ENCODE measurements at regions not wholly inside any gene's neighbourhood (a gene's known extent, or its start where the extent isn't known, plus 50 kb on each side); places are given as distances from the start of the nearest gene placed in this dataset.

GRCh38 chr13:104854007-104854406, 1681.5 kb downstream of the EFNB2 start:
- H3K4me3 Mint-ChIP-seq: no peak overlapping the region
- H3K27ac Mint-ChIP-seq: no peak overlapping the region
- no peaks in the 10 kb centered on the region for H3K9me3 Mint-ChIP-seq
- no peaks in the 10 kb centered on the region for H3K36me3 Mint-ChIP-seq
- no peaks in the 10 kb centered on the region for H3K4me1 Mint-ChIP-seq
- H3K27me3 Mint-ChIP-seq: no peaks in the 10 kb centered on the region
- peak; percentile 25 for ATAC-seq

GRCh38 chr13:104847922-104848321, 1687.5 kb downstream of the EFNB2 start:
- Mint-ChIP-seq H3K4me3 (no peak overlapping the region), H3K36me3 (no peaks in the 10 kb centered on the region), H3K27ac (no peak overlapping the region), H3K9me3 (no peaks in the 10 kb centered on the region), H3K27me3 (no peaks in the 10 kb centered on the region), H3K4me1 (no peaks in the 10 kb centered on the region)
- ATAC-seq: no peak

- Mint-ChIP-seq H3K4me3 (no peak overlapping the region), H3K27ac (no peak overlapping the region), H3K9me3 (no peaks in the 10 kb centered on the region), H3K27me3 (no peaks in the 10 kb centered on the region), H3K4me1 (no peaks in the 10 kb centered on the region), H3K36me3 (no peaks in the 10 kb centered on the region)
- ATAC-seq: no peak
Observed at GRCh38 chr13:104843401-104843800, 1692.1 kb downstream of the EFNB2 start.

- Mint-ChIP-seq H3K36me3 (no peaks in the 10 kb centered on the region), H3K4me1 (no peaks in the 10 kb centered on the region), H3K9me3 (no peaks in the 10 kb centered on the region), H3K4me3 (no peak overlapping the region), H3K27ac (no peak overlapping the region), H3K27me3 (no peaks in the 10 kb centered on the region)
- no peak for ATAC-seq
Observed at GRCh38 chr13:104841110-104841509, 1694.4 kb downstream of the EFNB2 start.

GRCh38 chr13:104837756-104838155, 1697.7 kb downstream of the EFNB2 start:
- Mint-ChIP-seq H3K4me3 (no peak overlapping the region), H3K36me3 (no peaks in the 10 kb centered on the region), H3K9me3 (no peaks in the 10 kb centered on the region)

GRCh38 chr13:104833221-104833620, 1702.2 kb downstream of the EFNB2 start:
- H3K4me3 Mint-ChIP-seq: no peak overlapping the region
- no peak overlapping the region for H3K27ac Mint-ChIP-seq
- H3K36me3 Mint-ChIP-seq: no peaks in the 10 kb centered on the region
- H3K9me3 Mint-ChIP-seq: peaks cover 3% of the 10 kb centered on the region
- H3K27me3 Mint-ChIP-seq: no peaks in the 10 kb centered on the region
- no peaks in the 10 kb centered on the region for H3K4me1 Mint-ChIP-seq
- ATAC-seq: no peak

More at GRCh38 chr13:104837756-104838155, 1697.7 kb downstream of the EFNB2 start:
- H3K27ac Mint-ChIP-seq: no peak overlapping the region
- no peaks in the 10 kb centered on the region for H3K27me3 Mint-ChIP-seq
- no peaks in the 10 kb centered on the region for H3K4me1 Mint-ChIP-seq
- peak; percentile 8 for ATAC-seq

- no peak overlapping the region for H3K27ac Mint-ChIP-seq
- H3K4me1 Mint-ChIP-seq: no peaks in the 10 kb centered on the region
- ATAC-seq: no peak
- no peak overlapping the region for H3K4me3 Mint-ChIP-seq
- H3K36me3 Mint-ChIP-seq: no peaks in the 10 kb centered on the region
- H3K27me3 Mint-ChIP-seq: no peaks in the 10 kb centered on the region
- peaks cover 3% of the 10 kb centered on the region for H3K9me3 Mint-ChIP-seq
Observed at GRCh38 chr13:104832231-104832630, 1703.2 kb downstream of the EFNB2 start.

GRCh38 chr13:104831831-104832230, 1703.6 kb downstream of the EFNB2 start:
- no peaks in the 10 kb centered on the region for H3K4me1 Mint-ChIP-seq
- no peak overlapping the region for H3K4me3 Mint-ChIP-seq
- H3K27me3 Mint-ChIP-seq: no peaks in the 10 kb centered on the region
- peaks cover 3% of the 10 kb centered on the region for H3K9me3 Mint-ChIP-seq
- H3K27ac Mint-ChIP-seq: no peak overlapping the region
- no peak for ATAC-seq
- no peaks in the 10 kb centered on the region for H3K36me3 Mint-ChIP-seq

GRCh38 chr13:104823709-104824108, 1711.8 kb downstream of the EFNB2 start:
- ATAC-seq: no peak
- Mint-ChIP-seq H3K27ac (no peak overlapping the region), H3K36me3 (no peaks in the 10 kb centered on the region)

GRCh38 chr13:104823071-104823470, 1712.4 kb downstream of the EFNB2 start:
- H3K4me3 Mint-ChIP-seq: no peak overlapping the region
- H3K4me1 Mint-ChIP-seq: no peaks in the 10 kb centered on the region
- no peaks in the 10 kb centered on the region for H3K27me3 Mint-ChIP-seq
- no peaks in the 10 kb centered on the region for H3K9me3 Mint-ChIP-seq
- ATAC-seq: no peak
- H3K36me3 Mint-ChIP-seq: no peaks in the 10 kb centered on the region
- no peak overlapping the region for H3K27ac Mint-ChIP-seq

More at GRCh38 chr13:104823709-104824108, 1711.8 kb downstream of the EFNB2 start:
- no peaks in the 10 kb centered on the region for H3K4me1 Mint-ChIP-seq
- no peaks in the 10 kb centered on the region for H3K27me3 Mint-ChIP-seq
- no peak overlapping the region for H3K4me3 Mint-ChIP-seq
- H3K9me3 Mint-ChIP-seq: no peaks in the 10 kb centered on the region

GRCh38 chr13:104817271-104817670, 1718.2 kb downstream of the EFNB2 start:
- H3K9me3 Mint-ChIP-seq: no peaks in the 10 kb centered on the region
- H3K4me3 Mint-ChIP-seq: no peak overlapping the region
- H3K27me3 Mint-ChIP-seq: no peaks in the 10 kb centered on the region
- H3K4me1 Mint-ChIP-seq: no peaks in the 10 kb centered on the region
- no peak overlapping the region for H3K27ac Mint-ChIP-seq
- no peaks in the 10 kb centered on the region for H3K36me3 Mint-ChIP-seq
- ATAC-seq: no peak

- Mint-ChIP-seq H3K9me3 (no peaks in the 10 kb centered on the region), H3K27ac (no peak overlapping the region), H3K4me3 (no peak overlapping the region), H3K4me1 (no peaks in the 10 kb centered on the region), H3K36me3 (no peaks in the 10 kb centered on the region), H3K27me3 (no peaks in the 10 kb centered on the region)
- ATAC-seq: no peak
Observed at GRCh38 chr13:104816726-104817125, 1718.7 kb downstream of the EFNB2 start.

- ATAC-seq: no peak
- no peaks in the 10 kb centered on the region for H3K27me3 Mint-ChIP-seq
- H3K36me3 Mint-ChIP-seq: no peaks in the 10 kb centered on the region
- H3K4me3 Mint-ChIP-seq: no peak overlapping the region
- H3K27ac Mint-ChIP-seq: no peak overlapping the region
- no peaks in the 10 kb centered on the region for H3K4me1 Mint-ChIP-seq
- H3K9me3 Mint-ChIP-seq: no peaks in the 10 kb centered on the region
Observed at GRCh38 chr13:104810242-104810641, 1725.2 kb downstream of the EFNB2 start.

GRCh38 chr13:104809483-104809882, 1726.0 kb downstream of the EFNB2 start:
- Mint-ChIP-seq H3K27ac (no peak overlapping the region), H3K27me3 (no peaks in the 10 kb centered on the region), H3K4me3 (no peak overlapping the region), H3K9me3 (no peaks in the 10 kb centered on the region), H3K4me1 (no peaks in the 10 kb centered on the region), H3K36me3 (no peaks in the 10 kb centered on the region)
- ATAC-seq: no peak

- no peak for ATAC-seq
- Mint-ChIP-seq H3K4me3 (no peak overlapping the region), H3K9me3 (no peaks in the 10 kb centered on the region), H3K36me3 (no peaks in the 10 kb centered on the region), H3K27ac (no peak overlapping the region), H3K4me1 (no peaks in the 10 kb centered on the region), H3K27me3 (no peaks in the 10 kb centered on the region)
Observed at GRCh38 chr13:104805346-104805745, 1730.1 kb downstream of the EFNB2 start.

- ATAC-seq: no peak
- H3K4me3 Mint-ChIP-seq: no peak overlapping the region
- H3K27ac Mint-ChIP-seq: no peak overlapping the region
- no peaks in the 10 kb centered on the region for H3K9me3 Mint-ChIP-seq
- no peaks in the 10 kb centered on the region for H3K36me3 Mint-ChIP-seq
- H3K4me1 Mint-ChIP-seq: no peaks in the 10 kb centered on the region
- H3K27me3 Mint-ChIP-seq: no peaks in the 10 kb centered on the region
Observed at GRCh38 chr13:104799152-104799551, 1732.9 kb upstream of the SLC10A2 start.

GRCh38 chr13:104798486-104798885, 1732.3 kb upstream of the SLC10A2 start:
- Mint-ChIP-seq H3K4me3 (no peak overlapping the region), H3K36me3 (no peaks in the 10 kb centered on the region), H3K27me3 (no peaks in the 10 kb centered on the region), H3K4me1 (no peaks in the 10 kb centered on the region), H3K27ac (no peak overlapping the region), H3K9me3 (no peaks in the 10 kb centered on the region)
- no peak for ATAC-seq
